Neural cell (in vitro differentiated cells): ENCODE measurements at regions not wholly inside any gene's neighbourhood (a gene's known extent, or its start where the extent isn't known, plus 50 kb on each side); places are given as distances from the start of the nearest gene placed in this dataset.

Experiments
- CTCF ChIP-seq: fragments of 450-650 bp; IDR thresholded peaks from 2 replicates; pipeline ENCODE4 v1.5.1; 2014; ENCODE audit warnings: antibody characterized with exemption, mild to moderate bottlenecking, moderate library complexity; ENCODE audit not compliant: poor library complexity, severe bottlenecking
- EP300 ChIP-seq: fragments of 450-650 bp; conservative IDR thresholded peaks from 2 replicates; pipeline ENCODE4 v1.6.1; 2014; ENCODE audit warnings: antibody characterized with exemption, mild to moderate bottlenecking, moderate library complexity; ENCODE audit not compliant: poor library complexity, severe bottlenecking
- EZH2 ChIP-seq: fragments of 200-600, 300-800 bp; shearing (Covaris generic), sonication (generic); IDR thresholded peaks from 2 replicates; pipeline ENCODE4 v1.6.1; 2014; ENCODE audit warnings: antibody characterized with exemption, low read length, borderline replicate concordance, mild to moderate bottlenecking; ENCODE audit not compliant: insufficient read depth, poor library complexity, severe bottlenecking
- POLR2AphosphoS5 ChIP-seq: IDR thresholded peaks from 2 replicates; pipeline ENCODE4 v1.6.1; 2012
- RAD21 ChIP-seq: fragments of 450-650 bp; conservative IDR thresholded peaks from 2 replicates; pipeline ENCODE4 v1.6.1; 2014; ENCODE audit warnings: antibody characterized with exemption, mild to moderate bottlenecking, moderate library complexity
- REST ChIP-seq: IDR thresholded peaks from 2 replicates; pipeline ENCODE4 v1.6.1; 2012; ENCODE audit warnings: borderline replicate concordance
- TAF1 ChIP-seq: IDR thresholded peaks from 2 replicates; pipeline ENCODE4 v1.6.1; 2012; ENCODE audit warnings: low read depth

- TF ChIP-seq CTCF (no peak), POLR2AphosphoS5 (no peak), EP300 (no peak), TAF1 (no peak), RAD21 (no peak), REST (no peak), EZH2 (no peak)
These were observed 81.4 kb upstream of the RPS6KA3 start for GRCh38 chrX:20348139-20348538.
